Thyroid gland (tissue), 4 donors: ENCODE measurements at regions not wholly inside any gene's neighbourhood (a gene's known extent, or its start where the extent isn't known, plus 50 kb on each side); places are given as distances from the start of the nearest gene placed in this dataset.
A peak's percentile ranks its signal among the peaks of the same experiment; 100 is the strongest.

Experiments
- DNase-seq, 2 donors: peaks; one replicate each; pipeline ENCODE4 v3.0.0-alpha.2; 2019
- H3K27ac ChIP-seq, 3 donors: fragments of 200-600 bp; sonication (generic); 1 replicate in 2 of 3; 2 replicates in 1 of 3; pipeline ENCODE4 v1.5.1; 2016 to 2019; ENCODE audit warnings: mild to moderate bottlenecking in 1 of 3, moderate library complexity in 1 of 3
- H3K27me3 ChIP-seq: fragments of 200-600 bp; sonication (generic); one replicate; pipeline ENCODE4 v1.5.1; 2019
- H3K36me3 ChIP-seq, 2 donors: fragments of 200-600 bp; sonication (generic); one replicate each; pipeline ENCODE4 v1.5.1; 2016 to 2019
- H3K4me1 ChIP-seq, 2 donors: fragments of 200-600 bp; sonication (generic); one replicate each; pipeline ENCODE4 v1.5.1; 2017 to 2019
- H3K4me3 ChIP-seq, 3 donors: fragments of 200-600 bp; sonication (generic); replicated peaks in 1 of 3; 1 replicate in 2 of 3; 2 replicates in 1 of 3; pipeline ENCODE4 v1.5.1; 2016; ENCODE audit warnings: mild to moderate bottlenecking in 1 of 3
- H3K9me3 ChIP-seq: fragments of 200-600 bp; sonication (generic); one replicate; pipeline ENCODE4 v1.5.1; 2017
- POLR2A ChIP-seq, 2 donors: fragments of 450-650 bp; IDR thresholded peaks; one replicate each; pipeline ENCODE4 v1.6.1; 2017; ENCODE audit warnings: antibody characterized with exemption in 2 of 2, mild to moderate bottlenecking in 2 of 2, moderate library complexity in 1 of 2
- WGBS, 2 donors: methylation state at CpG; one replicate each; pipeline ENCODE4 v1.1.5; 2017; 5-methylcytosine and 5-hydroxymethylcytosine counted together
- intact Hi-C: fragments of 100-400 bp; cut with DNase I; formaldehyde crosslinking; loops from one replicate; pipeline ENCODE4 v1.15.1; 2023
- TF ChIP-seq, protein P1 (sequence below), 6 experiments: fragments of 200-600 bp in 3 of 6; fragments of 450-650 bp in 3 of 6; sonication (generic) in 3 of 6; IDR thresholded peaks; one replicate each; pipeline ENCODE4 v1.5.1; 2016 to 2019; ENCODE audit warnings: antibody characterized with exemption in 6 of 6, mild to moderate bottlenecking in 2 of 6, inconsistent platforms in 1 of 6, moderate library complexity in 1 of 6

GRCh38 chr15:38068626-38069391, 134.4 kb downstream of the TMCO5A start:
- Histone ChIP-seq H3K27me3 (no peaks in the 10 kb centered on the region), H3K36me3 (no peaks in the 10 kb centered on the region), H3K4me1 (peaks cover 20 to 37% of the 10 kb centered on the region in 2 donors), H3K9me3 (no peaks in the 10 kb centered on the region), H3K27ac (peak overlapping the region in 1 of 3 donors; percentile 39), H3K4me3 (no peak overlapping the region)
- intact Hi-C loops, result no loop called here
- no peak for DNase-seq
- WGBS, 2 donors, result 55 to 56% methylated on average over 7 of the region's 7 CpGs
- no peak for TF ChIP-seq POLR2A (IDR thresholded peaks at IDR 0.05)
- TF ChIP-seq, protein P1, sequence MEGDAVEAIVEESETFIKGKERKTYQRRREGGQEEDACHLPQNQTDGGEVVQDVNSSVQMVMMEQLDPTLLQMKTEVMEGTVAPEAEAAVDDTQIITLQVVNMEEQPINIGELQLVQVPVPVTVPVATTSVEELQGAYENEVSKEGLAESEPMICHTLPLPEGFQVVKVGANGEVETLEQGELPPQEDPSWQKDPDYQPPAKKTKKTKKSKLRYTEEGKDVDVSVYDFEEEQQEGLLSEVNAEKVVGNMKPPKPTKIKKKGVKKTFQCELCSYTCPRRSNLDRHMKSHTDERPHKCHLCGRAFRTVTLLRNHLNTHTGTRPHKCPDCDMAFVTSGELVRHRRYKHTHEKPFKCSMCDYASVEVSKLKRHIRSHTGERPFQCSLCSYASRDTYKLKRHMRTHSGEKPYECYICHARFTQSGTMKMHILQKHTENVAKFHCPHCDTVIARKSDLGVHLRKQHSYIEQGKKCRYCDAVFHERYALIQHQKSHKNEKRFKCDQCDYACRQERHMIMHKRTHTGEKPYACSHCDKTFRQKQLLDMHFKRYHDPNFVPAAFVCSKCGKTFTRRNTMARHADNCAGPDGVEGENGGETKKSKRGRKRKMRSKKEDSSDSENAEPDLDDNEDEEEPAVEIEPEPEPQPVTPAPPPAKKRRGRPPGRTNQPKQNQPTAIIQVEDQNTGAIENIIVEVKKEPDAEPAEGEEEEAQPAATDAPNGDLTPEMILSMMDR (IDR thresholded peaks at IDR 0.05), result no peak

DNA sequence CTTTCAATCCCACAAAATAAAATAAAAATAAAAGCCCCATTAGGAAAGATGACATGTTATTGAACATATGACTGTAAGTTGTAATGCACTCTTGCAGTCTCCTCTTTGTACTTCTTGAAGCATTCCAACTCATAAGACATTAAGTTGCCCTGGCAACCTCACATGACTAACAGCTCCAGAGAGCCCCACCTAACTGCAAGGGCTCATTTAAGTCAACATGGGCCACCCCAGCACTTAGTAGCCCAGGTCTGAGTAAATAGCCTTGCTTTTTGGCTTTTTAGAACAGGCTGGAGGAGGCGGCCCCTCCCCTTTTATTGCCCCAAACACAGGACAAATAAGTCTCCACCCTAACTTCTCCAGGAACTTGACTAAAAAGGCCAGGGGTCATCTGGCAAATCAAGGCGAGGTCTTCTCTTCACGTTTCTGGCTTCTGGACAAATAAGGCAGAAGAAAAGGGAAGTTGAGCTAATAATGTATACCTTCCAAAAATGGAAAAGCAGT, 135.1 kb downstream of the TMCO5A start:
- TF ChIP-seq, protein P1 (IDR thresholded peaks at IDR 0.05), result no peak
- no peak for TF ChIP-seq POLR2A (IDR thresholded peaks at IDR 0.05)
- 64 to 70% methylated on average over 3 of the region's 3 CpGs for WGBS, 2 donors
- Histone ChIP-seq H3K36me3 (no peaks in the 10 kb centered on the region), H3K9me3 (no peaks in the 10 kb centered on the region), H3K4me1 (peaks cover 26 to 42% of the 10 kb centered on the region in 2 donors), H3K27ac (peak overlapping the region in 1 of 3 donors; percentile 39), H3K4me3 (no peak overlapping the region), H3K27me3 (no peaks in the 10 kb centered on the region)
- intact Hi-C loops, result no loop called here
- DNase-seq, result peak; percentile 16 to 21

GRCh38 chr15:38070778-38071177, 136.3 kb downstream of the TMCO5A start:
- TF ChIP-seq, protein P1 (IDR thresholded peaks at IDR 0.05), result no peak
- TF ChIP-seq POLR2A (IDR thresholded peaks at IDR 0.05), result no peak
- Histone ChIP-seq H3K27me3 (no peaks in the 10 kb centered on the region), H3K4me1 (peaks cover 26 to 42% of the 10 kb centered on the region in 2 donors), H3K9me3 (no peaks in the 10 kb centered on the region), H3K27ac (no peak overlapping the region), H3K4me3 (no peak overlapping the region), H3K36me3 (no peaks in the 10 kb centered on the region)
- intact Hi-C loops, result no loop called here
- 89 to 91% methylated on average over 4 of the region's 4 CpGs for WGBS, 2 donors
- DNase-seq, result no peak

GRCh38 chr15:38071211-38071972, 137.0 kb downstream of the TMCO5A start:
- peak overlapping the region in 2 of 3 donors; percentile 83 to 91 for H3K27ac ChIP-seq
- intact Hi-C loops, result no loop called here
- no peaks in the 10 kb centered on the region for H3K27me3 ChIP-seq
- H3K4me1 ChIP-seq, result peaks cover 26 to 42% of the 10 kb centered on the region in 2 donors
- no peaks in the 10 kb centered on the region for H3K9me3 ChIP-seq
- WGBS, 2 donors, result 85 to 86% methylated on average over 11 of the region's 11 CpGs
- no peak for TF ChIP-seq POLR2A (IDR thresholded peaks at IDR 0.05)
- TF ChIP-seq, protein P1 (IDR thresholded peaks at IDR 0.05), result no peak
- H3K4me3 ChIP-seq, result no peak overlapping the region
- DNase-seq, result no peak
- no peaks in the 10 kb centered on the region for H3K36me3 ChIP-seq

DNA sequence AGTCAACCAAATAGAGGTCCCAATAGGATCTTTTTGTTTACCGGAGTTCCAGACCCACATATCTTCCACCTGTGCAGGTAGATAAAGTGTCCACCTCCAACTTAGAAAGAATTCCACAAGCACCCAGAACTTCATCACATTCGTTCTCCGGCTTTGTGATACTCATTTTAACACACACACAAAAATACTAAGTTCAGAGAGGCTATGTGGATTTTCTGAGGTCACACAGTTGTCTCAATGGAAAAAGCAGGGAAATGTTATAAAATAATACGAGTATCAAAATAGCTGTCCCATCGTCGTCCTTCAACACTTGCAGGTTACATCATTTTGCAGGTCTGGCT, 137.5 kb downstream of the TMCO5A start:
- Histone ChIP-seq H3K36me3 (no peaks in the 10 kb centered on the region), H3K9me3 (no peaks in the 10 kb centered on the region), H3K27me3 (no peaks in the 10 kb centered on the region), H3K4me3 (peak overlapping the region in 1 of 3 donors; percentile 40), H3K4me1 (peaks cover 26 to 42% of the 10 kb centered on the region in 2 donors), H3K27ac (peak overlapping the region; percentile 83 to 91 (median 90))
- no peak for DNase-seq
- WGBS, 2 donors, result 61 to 63% methylated on average over 6 of the region's 6 CpGs
- TF ChIP-seq POLR2A (IDR thresholded peaks at IDR 0.05), result no peak
- TF ChIP-seq, protein P1 (IDR thresholded peaks at IDR 0.05), result no peak
- intact Hi-C loops, result no loop called here
